GM12878 (cell line): ENCODE measurements at regions not wholly inside any gene's neighbourhood (a gene's known extent, or its start where the extent isn't known, plus 50 kb on each side); places are given as distances from the start of the nearest gene placed in this dataset.

Experiments
- ATAC-seq: fragments of 200-7000 bp; cut with Tn5 transposase; 3 replicates; pipeline ENCODE4 v1.9.1; 2020; ENCODE audit warnings: mild to moderate bottlenecking, moderate library complexity
- BruUV-seq: library from RNA; stranded (reverse); fragments of 400-500 nt; replicated peaks from 2 replicates; lab custom pipeline; 2021; lab: Mats Ljungman, UMichigan
- CTCF ChIA-PET: fragments of 300-600 bp; sonication (Branson Sonifier 250); formaldehyde crosslinking; extraction: SDS; loops from one replicate; lab custom pipeline; 2021; ENCODE audit warnings: inconsistent platforms; lab: Yijun Ruan, JAX
- POLR2A ChIA-PET: fragments of 350-600 bp; formaldehyde crosslinking; extraction: SDS; loops from one replicate; lab custom pipeline; 2021; ENCODE audit warnings: inconsistent platforms; lab: Charles Lee
- RAD21 ChIA-PET: fragments of 300-600 bp; sonication (Branson Sonifier 250); formaldehyde crosslinking; loops from one replicate; lab custom pipeline; 2023; ENCODE audit warnings: antibody characterized with exemption; ENCODE audit not compliant: unreplicated experiment; lab: Charles Lee
- SMC1A ChIA-PET: fragments of 300-600 bp; sonication (Branson Sonifier 250); formaldehyde crosslinking; loops from one replicate; lab custom pipeline; 2023; ENCODE audit not compliant: unreplicated experiment, uncharacterized antibody; lab: Charles Lee
- DNase-seq: peaks from one replicate; pipeline ENCODE4 v3.0.0-alpha.2; 2011; ENCODE audit warnings: low read depth, low spot score
- FAIRE-seq: peaks from 3 replicates; lab custom pipeline; 2011; peaks lifted over from hg19 to GRCh38; lab: Jason Lieb, UNC
- H2AFZ ChIP-seq: 2 replicates; pipeline ENCODE4 v1.6.0; 2011; ENCODE audit warnings: low read depth, low read length, control low read depth; ENCODE audit not compliant: control insufficient read depth
- H3K27ac ChIP-seq: 2 replicates; pipeline ENCODE4 v1.5.1; 2011; ENCODE audit warnings: control low read depth; ENCODE audit not compliant: control insufficient read depth, insufficient read depth
- H3K27me3 ChIP-seq, 2 experiments: replicated peaks in 1 of 2; 2 replicates each; pipeline versions ENCODE4 v1.6.0 to v1.6.1; 2011; ENCODE audit warnings: low read length in 1 of 2; ENCODE audit not compliant: control insufficient read depth in 2 of 2, insufficient read depth in 2 of 2
- H3K36me3 ChIP-seq, 2 experiments: 2 replicates each; pipeline ENCODE4 v1.5.1; 2011; ENCODE audit warnings: low read length in 1 of 2; ENCODE audit not compliant: control insufficient read depth in 2 of 2, insufficient read depth in 2 of 2
- H3K4me1 ChIP-seq: 2 replicates; pipeline ENCODE4 v1.6.1; 2011; ENCODE audit warnings: mild to moderate bottlenecking, low read length, moderate library complexity, mixed read lengths; ENCODE audit not compliant: control insufficient read depth, insufficient read depth
- H3K4me2 ChIP-seq: 2 replicates; pipeline ENCODE4 v1.6.0; 2011; ENCODE audit warnings: control low read depth; ENCODE audit not compliant: control insufficient read depth, insufficient read depth
- H3K4me3 ChIP-seq: fragments of 200-600 bp; sonication (generic); 2 replicates; pipeline ENCODE4 v1.5.1; 2016
- H3K79me2 ChIP-seq: 2 replicates; pipeline ENCODE4 v1.6.0; 2011; ENCODE audit warnings: low read length; ENCODE audit not compliant: control insufficient read depth, insufficient read depth
- H3K9ac ChIP-seq: 2 replicates; pipeline ENCODE4 v1.8.0; 2011; ENCODE audit warnings: low read length, control low read depth, mixed read lengths; ENCODE audit not compliant: control insufficient read depth, insufficient read depth
- H3K9me3 ChIP-seq: replicated peaks from 3 replicates; pipeline ENCODE4 v1.5.1; 2011; ENCODE audit warnings: mild to moderate bottlenecking, low read length; ENCODE audit not compliant: control insufficient read depth, insufficient read depth
- H4K20me1 ChIP-seq: 2 replicates; pipeline ENCODE4 v1.6.0; 2011; ENCODE audit not compliant: control insufficient read depth, insufficient read depth
- BHLHE40 ChIP-seq, 2 experiments: fragments of 450-650 bp in 1 of 2; IDR thresholded peaks; 2 replicates each; pipeline ENCODE4 v1.6.1; 2011 to 2017; ENCODE audit warnings: low read depth in 2 of 2, borderline replicate concordance in 1 of 2, improper control_type of control experiment in 1 of 2, low read length in 1 of 2, mild to moderate bottlenecking in 1 of 2
- CBX3 ChIP-seq: fragments of 200-600 bp; sonication (generic); IDR thresholded peaks from 2 replicates; pipeline ENCODE4 v1.6.1; 2016; ENCODE audit warnings: low read depth, borderline replicate concordance
- CHD1 ChIP-seq: IDR thresholded peaks from 2 replicates; pipeline ENCODE4 v1.6.1; 2012; ENCODE audit warnings: low read depth, low read length, improper control_type of control experiment
- KLF5 ChIP-seq: fragments of 450-650 bp; IDR thresholded peaks from 2 replicates; pipeline ENCODE4 v1.6.1; 2014; ENCODE audit warnings: mild to moderate bottlenecking; ENCODE audit not compliant: partially characterized antibody
- RAD51 ChIP-seq: fragments of 450-650 bp; IDR thresholded peaks from 2 replicates; pipeline ENCODE4 v1.6.1; 2016; ENCODE audit warnings: moderate library complexity, mild to moderate bottlenecking, inconsistent platforms
- RELA ChIP-seq: fragments of 450-650 bp; IDR thresholded peaks from 2 replicates; pipeline ENCODE4 v1.8.0; 2014; ENCODE audit warnings: borderline replicate concordance; ENCODE audit not compliant: partially characterized antibody
- RFX5 ChIP-seq: IDR thresholded peaks from 2 replicates; pipeline ENCODE4 v1.6.1; 2011; ENCODE audit warnings: low read depth, low read length, improper control_type of control experiment
- SIX5 ChIP-seq: IDR thresholded peaks from 2 replicates; pipeline ENCODE4 v1.6.1; 2011; ENCODE audit warnings: mild to moderate bottlenecking, low read depth, low read length, moderate library complexity; ENCODE audit not compliant: severe bottlenecking
- in situ Hi-C: fragments of 300-500 bp; cut with MboI; formaldehyde crosslinking; loops from 9 replicates; pipeline ENCODE4 v1.14.3; 2018; ENCODE audit warnings: mixed read lengths
- intact Hi-C: fragments of 100-400 bp; cut with micrococcal nuclease; formaldehyde crosslinking; loops from one replicate; pipeline ENCODE4 v1.14.2; 2022; ENCODE audit not compliant: unreplicated experiment
- TF ChIP-seq, protein P1 (sequence below): IDR thresholded peaks from 2 replicates; pipeline ENCODE4 v1.6.1; 2012; ENCODE audit warnings: mild to moderate bottlenecking, low read depth, low read length
- TF ChIP-seq, protein P2 (sequence below): fragments of 150-350 bp; IDR thresholded peaks from 2 replicates; pipeline ENCODE4 v1.6.1; 2014; ENCODE audit warnings: mild to moderate bottlenecking, low read depth, low read length
- TF ChIP-seq, protein P3 (sequence below): fragments of 450-650 bp; IDR thresholded peaks from 2 replicates; pipeline ENCODE4 v1.6.1; 2016; ENCODE audit warnings: mild to moderate bottlenecking, moderate library complexity, borderline replicate concordance
- TF ChIP-seq, protein P4 (sequence below), 3 experiments: IDR thresholded peaks in 2 of 3; conservative IDR thresholded peaks in 1 of 3; 2 replicates each; pipeline ENCODE4 v1.5.1; 2011; ENCODE audit warnings: low read depth in 3 of 3, low read length in 3 of 3, mild to moderate bottlenecking in 3 of 3, control low read depth in 2 of 3, moderate library complexity in 2 of 3, inconsistent platforms in 1 of 3, mixed read lengths in 1 of 3; ENCODE audit not compliant: control insufficient read depth in 2 of 3, insufficient read depth in 1 of 3; ENCODE audit errors: extremely low read depth in 1 of 3

DNA sequence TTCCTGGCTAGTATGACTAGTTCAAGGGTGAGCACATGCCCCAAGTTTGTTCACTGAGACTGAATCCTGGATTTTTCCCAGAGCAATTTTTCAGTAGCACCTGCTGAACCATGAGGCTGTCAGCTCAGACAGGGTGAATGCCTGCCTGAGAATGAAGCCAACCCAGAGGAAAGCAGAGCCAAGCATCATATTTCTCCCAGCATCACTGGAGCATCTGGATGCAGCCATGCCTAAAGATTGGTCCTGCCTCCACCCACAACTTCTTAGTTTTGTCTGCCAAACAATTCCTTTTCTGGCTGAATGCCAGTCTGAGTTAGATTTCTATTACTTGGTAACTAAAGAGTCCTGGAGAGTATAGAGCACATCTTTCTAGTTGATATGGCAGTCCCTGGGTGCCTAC lies 343.6 kb downstream of the CSNK1G3 start:
- no peak for DNase-seq
- H3K27me3 ChIP-seq: no peaks in the 10 kb centered on the region
- ChIA-PET CTCF (no interaction called here), POLR2A (no interaction called here), SMC1A (interaction anchor here (0.7 kb wide), 1 partner anchor 33 kb away, joined by 3 read pairs; no protein-coding TSS in a partner anchor), RAD21 (no interaction called here)
- ATAC-seq: no peak
- in situ Hi-C loops (no loop called here), intact Hi-C loops (no loop called here)
- H4K20me1 ChIP-seq: no peaks in the 10 kb centered on the region
- TF ChIP-seq KLF5 (no peak), CHD1 (no peak), SIX5 (no peak), RELA (no peak), CBX3 (no peak), RFX5 (no peak), BHLHE40 (IDR thresholded peaks at IDR 0.05; ENCODE audit: borderline replicate concordance in 1 of 2, low read depth in 2 of 2, low read length in 1 of 2) (no peak), RAD51 (no peak)
- TF ChIP-seq, protein P1, sequence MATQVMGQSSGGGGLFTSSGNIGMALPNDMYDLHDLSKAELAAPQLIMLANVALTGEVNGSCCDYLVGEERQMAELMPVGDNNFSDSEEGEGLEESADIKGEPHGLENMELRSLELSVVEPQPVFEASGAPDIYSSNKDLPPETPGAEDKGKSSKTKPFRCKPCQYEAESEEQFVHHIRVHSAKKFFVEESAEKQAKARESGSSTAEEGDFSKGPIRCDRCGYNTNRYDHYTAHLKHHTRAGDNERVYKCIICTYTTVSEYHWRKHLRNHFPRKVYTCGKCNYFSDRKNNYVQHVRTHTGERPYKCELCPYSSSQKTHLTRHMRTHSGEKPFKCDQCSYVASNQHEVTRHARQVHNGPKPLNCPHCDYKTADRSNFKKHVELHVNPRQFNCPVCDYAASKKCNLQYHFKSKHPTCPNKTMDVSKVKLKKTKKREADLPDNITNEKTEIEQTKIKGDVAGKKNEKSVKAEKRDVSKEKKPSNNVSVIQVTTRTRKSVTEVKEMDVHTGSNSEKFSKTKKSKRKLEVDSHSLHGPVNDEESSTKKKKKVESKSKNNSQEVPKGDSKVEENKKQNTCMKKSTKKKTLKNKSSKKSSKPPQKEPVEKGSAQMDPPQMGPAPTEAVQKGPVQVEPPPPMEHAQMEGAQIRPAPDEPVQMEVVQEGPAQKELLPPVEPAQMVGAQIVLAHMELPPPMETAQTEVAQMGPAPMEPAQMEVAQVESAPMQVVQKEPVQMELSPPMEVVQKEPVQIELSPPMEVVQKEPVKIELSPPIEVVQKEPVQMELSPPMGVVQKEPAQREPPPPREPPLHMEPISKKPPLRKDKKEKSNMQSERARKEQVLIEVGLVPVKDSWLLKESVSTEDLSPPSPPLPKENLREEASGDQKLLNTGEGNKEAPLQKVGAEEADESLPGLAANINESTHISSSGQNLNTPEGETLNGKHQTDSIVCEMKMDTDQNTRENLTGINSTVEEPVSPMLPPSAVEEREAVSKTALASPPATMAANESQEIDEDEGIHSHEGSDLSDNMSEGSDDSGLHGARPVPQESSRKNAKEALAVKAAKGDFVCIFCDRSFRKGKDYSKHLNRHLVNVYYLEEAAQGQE: no peak
- TF ChIP-seq, protein P2, sequence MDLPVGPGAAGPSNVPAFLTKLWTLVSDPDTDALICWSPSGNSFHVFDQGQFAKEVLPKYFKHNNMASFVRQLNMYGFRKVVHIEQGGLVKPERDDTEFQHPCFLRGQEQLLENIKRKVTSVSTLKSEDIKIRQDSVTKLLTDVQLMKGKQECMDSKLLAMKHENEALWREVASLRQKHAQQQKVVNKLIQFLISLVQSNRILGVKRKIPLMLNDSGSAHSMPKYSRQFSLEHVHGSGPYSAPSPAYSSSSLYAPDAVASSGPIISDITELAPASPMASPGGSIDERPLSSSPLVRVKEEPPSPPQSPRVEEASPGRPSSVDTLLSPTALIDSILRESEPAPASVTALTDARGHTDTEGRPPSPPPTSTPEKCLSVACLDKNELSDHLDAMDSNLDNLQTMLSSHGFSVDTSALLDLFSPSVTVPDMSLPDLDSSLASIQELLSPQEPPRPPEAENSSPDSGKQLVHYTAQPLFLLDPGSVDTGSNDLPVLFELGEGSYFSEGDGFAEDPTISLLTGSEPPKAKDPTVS: no peak
- TF ChIP-seq, protein P3, sequence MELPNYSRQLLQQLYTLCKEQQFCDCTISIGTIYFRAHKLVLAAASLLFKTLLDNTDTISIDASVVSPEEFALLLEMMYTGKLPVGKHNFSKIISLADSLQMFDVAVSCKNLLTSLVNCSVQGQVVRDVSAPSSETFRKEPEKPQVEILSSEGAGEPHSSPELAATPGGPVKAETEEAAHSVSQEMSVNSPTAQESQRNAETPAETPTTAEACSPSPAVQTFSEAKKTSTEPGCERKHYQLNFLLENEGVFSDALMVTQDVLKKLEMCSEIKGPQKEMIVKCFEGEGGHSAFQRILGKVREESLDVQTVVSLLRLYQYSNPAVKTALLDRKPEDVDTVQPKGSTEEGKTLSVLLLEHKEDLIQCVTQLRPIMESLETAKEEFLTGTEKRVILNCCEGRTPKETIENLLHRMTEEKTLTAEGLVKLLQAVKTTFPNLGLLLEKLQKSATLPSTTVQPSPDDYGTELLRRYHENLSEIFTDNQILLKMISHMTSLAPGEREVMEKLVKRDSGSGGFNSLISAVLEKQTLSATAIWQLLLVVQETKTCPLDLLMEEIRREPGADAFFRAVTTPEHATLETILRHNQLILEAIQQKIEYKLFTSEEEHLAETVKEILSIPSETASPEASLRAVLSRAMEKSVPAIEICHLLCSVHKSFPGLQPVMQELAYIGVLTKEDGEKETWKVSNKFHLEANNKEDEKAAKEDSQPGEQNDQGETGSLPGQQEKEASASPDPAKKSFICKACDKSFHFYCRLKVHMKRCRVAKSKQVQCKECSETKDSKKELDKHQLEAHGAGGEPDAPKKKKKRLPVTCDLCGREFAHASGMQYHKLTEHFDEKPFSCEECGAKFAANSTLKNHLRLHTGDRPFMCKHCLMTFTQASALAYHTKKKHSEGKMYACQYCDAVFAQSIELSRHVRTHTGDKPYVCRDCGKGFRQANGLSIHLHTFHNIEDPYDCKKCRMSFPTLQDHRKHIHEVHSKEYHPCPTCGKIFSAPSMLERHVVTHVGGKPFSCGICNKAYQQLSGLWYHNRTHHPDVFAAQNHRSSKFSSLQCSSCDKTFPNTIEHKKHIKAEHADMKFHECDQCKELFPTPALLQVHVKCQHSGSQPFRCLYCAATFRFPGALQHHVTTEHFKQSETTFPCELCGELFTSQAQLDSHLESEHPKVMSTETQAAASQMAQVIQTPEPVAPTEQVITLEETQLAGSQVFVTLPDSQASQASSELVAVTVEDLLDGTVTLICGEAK: no peak
- TF ChIP-seq, protein P4, sequence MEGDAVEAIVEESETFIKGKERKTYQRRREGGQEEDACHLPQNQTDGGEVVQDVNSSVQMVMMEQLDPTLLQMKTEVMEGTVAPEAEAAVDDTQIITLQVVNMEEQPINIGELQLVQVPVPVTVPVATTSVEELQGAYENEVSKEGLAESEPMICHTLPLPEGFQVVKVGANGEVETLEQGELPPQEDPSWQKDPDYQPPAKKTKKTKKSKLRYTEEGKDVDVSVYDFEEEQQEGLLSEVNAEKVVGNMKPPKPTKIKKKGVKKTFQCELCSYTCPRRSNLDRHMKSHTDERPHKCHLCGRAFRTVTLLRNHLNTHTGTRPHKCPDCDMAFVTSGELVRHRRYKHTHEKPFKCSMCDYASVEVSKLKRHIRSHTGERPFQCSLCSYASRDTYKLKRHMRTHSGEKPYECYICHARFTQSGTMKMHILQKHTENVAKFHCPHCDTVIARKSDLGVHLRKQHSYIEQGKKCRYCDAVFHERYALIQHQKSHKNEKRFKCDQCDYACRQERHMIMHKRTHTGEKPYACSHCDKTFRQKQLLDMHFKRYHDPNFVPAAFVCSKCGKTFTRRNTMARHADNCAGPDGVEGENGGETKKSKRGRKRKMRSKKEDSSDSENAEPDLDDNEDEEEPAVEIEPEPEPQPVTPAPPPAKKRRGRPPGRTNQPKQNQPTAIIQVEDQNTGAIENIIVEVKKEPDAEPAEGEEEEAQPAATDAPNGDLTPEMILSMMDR (IDR thresholded peaks at IDR 0.05 in 2 of 3, conservative IDR thresholded peaks at IDR 0.05 in 1 of 3; ENCODE audit: control insufficient read depth in 2 of 3, extremely low read depth in 1 of 3, insufficient read depth in 1 of 3, low read depth in 3 of 3, low read length in 3 of 3): no peak
- no peak overlapping the region for H3K4me2 ChIP-seq
- H2AFZ ChIP-seq: no peak overlapping the region
- H3K9me3 ChIP-seq: no peaks in the 10 kb centered on the region
- no peaks in the 10 kb centered on the region for H3K4me1 ChIP-seq
- H3K9ac ChIP-seq: no peak overlapping the region
- FAIRE-seq: no peak
- H3K27ac ChIP-seq: no peak overlapping the region
- no peak overlapping the region for H3K4me3 ChIP-seq
- BruUV-seq: no TSS peak
- no peaks in the 10 kb centered on the region for H3K36me3 ChIP-seq
- no peaks in the 10 kb centered on the region for H3K79me2 ChIP-seq
